ENCODE measurements at regions not wholly inside any gene's neighbourhood (a gene's known extent, or its start where the extent isn't known, plus 50 kb on each side); places are given as distances from the start of the nearest gene placed in this dataset.

DNA sequence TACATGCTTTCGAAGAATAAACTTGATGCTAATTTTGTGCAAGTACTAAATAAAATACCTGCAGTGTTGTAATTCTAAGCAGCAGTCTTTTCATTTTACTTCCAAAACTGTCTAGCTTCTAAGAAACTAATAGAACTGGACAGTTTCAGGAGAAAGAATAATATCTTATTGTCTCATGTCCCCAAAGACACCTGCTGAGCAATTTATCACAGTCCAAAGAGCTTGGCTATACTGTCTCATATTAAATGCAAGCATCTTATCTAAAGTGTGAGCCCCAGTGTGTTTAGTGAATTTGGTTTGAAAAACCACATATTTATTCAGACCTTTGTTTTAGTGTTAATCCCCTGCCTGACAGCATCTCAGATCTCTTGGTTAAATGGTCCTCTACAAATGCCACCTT, 374.3 kb downstream of the TMX3 start:
- no peak for DNase-seq

DNA sequence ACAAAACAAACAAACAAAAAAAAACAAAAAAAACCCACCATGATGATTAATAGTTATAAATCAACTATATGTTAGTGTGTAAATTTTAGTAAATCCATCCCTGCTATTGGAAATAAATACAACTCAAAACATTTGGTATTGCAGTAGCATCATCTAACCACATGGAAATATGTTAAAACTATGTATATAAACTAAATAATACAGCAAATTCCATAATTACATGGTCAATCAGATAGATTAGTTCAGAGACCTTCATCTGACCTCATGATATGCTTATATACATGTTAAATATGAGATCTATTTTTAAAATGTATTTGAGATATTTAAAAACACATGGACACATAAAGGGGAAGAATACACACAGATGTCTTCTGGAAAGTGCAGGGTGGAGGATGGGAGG, 384.2 kb downstream of the TMX3 start:
- DNase-seq, result no peak

DNA sequence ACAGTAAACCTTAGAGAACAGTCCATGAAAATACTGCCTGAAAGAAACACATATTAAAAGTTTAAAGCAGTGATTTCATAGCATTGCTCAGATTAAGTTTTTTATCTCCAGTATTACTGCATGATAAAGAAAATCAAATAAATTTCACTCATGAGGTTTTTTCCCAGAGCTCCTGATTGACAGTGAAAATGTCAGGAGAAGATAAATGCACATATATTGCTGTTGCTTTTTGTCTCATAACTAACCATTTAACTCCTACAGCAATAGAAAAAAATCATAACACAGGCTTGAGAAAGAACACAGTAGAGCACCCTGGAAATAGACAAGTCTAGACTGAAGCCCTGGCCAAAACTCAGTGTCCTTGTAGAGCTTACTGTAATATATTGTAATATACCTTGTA, 391.0 kb downstream of the TMX3 start:
- DNase-seq, result no peak

DNA sequence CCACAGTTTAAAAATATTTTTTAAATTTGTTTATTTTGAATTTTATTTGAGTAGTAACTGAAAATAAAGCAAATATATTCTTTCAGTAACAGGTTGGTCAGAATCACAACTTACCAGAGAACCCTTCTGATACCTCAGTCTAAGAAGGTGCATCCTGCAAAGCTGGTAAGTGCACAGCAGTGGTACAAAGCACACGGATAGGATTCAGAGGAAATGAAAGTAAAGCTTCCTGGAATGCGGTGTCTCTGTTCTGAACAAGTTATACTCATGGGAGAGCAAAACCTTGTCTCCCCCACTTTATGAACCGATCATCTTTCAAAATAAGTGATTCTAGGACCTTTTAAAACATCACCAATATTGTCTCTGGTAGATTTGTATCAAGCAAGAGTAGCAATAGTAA, 398.3 kb downstream of the TMX3 start:
- no peak for DNase-seq

DNA sequence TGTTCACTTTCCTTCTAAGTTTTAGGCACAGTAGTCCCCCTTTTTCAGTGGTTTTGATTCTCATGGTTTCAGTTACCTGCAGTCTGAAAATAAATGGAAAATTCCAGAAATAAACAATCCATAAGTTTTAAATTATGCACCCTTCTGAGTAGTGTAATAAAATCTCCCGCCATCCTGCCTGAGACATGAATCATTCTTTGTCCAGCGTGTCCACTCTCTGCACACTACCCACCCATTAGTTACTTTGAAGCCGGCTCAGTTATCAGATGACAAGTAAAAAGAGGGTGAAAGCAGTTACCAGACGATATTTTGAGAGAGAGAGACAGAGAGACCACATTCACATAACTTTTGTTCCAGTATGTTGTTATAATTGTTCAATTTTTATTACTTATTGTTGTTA, 400.5 kb downstream of the TMX3 start:
- DNase-seq, result no peak

DNA sequence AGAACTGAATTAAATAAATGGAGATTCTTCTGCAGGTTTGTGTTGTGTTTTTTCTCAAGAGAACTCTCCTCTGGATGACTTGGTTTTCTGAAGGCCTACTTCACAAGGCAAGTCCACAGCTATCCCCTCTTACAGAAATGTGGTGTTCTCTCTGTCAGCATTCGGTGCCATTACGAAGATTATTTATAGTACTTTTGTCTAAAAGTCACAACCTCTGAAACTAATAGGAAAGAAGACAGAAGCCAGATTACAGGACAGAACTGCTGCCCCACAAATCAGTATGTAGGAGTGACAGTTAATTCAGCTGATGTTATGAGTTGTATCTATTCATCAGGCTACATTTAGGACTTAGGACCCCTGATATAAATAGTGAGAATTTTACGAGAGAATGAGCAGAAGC, 413.5 kb downstream of the TMX3 start:
- no peak for DNase-seq

DNA sequence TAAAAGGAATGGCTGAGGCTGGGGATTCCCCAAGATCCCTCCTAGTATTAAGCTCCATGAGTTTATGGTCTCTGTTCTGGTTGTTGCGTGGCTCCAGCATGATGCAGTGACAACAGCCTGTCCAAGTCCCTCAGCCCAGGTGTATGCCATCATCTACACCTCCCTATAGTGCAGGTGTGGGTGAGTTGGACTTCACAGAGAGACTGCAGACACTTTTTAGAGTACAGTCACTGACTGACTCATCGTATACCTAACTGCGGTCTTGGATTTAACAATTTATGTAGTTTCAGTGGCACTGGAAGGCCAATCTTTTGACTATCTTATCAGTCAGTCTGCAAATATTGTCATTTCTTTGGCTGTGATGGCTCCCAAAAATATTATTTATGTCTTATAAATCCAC, 415.0 kb downstream of the TMX3 start:
- DNase-seq, result no peak

DNA sequence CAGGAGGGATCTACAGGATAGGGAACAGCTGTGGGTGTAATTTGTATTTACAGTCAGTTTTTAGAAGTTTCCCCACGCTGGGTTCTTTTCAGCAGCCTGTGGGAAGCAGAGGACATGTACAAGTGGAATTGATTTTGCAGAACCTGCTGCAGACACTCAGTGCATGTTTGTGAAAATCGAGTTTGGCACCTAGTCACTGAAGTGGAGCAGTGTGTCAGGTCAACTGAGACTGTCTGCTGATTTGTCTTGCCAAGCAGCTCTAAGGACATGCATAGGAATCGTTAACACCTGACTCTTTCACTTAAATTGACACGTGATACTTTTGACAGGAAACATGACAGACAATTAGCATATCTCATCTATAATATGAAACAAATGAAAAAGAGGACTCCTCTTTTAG, 416.6 kb downstream of the TMX3 start:
- DNase-seq, result no peak

DNA sequence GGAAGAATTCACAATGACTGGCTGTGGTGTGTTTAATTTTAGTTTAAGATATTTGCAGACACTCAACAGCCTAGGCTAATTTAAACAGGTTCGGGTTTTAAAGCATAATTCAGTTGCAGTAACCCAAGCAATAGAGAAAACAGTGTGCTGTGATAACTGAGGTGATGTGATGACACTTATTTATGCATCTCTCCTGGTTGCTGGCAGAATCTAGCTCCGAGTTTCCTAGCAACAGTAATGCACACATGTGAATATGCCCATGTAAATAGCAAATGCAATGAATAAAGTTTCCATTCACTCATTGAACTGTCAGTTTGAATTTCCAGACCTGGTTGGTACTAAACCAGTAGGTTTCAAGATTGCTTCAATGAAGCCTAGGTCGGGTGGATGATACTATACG, 426.5 kb downstream of the TMX3 start:
- DNase-seq, result no peak

DNA sequence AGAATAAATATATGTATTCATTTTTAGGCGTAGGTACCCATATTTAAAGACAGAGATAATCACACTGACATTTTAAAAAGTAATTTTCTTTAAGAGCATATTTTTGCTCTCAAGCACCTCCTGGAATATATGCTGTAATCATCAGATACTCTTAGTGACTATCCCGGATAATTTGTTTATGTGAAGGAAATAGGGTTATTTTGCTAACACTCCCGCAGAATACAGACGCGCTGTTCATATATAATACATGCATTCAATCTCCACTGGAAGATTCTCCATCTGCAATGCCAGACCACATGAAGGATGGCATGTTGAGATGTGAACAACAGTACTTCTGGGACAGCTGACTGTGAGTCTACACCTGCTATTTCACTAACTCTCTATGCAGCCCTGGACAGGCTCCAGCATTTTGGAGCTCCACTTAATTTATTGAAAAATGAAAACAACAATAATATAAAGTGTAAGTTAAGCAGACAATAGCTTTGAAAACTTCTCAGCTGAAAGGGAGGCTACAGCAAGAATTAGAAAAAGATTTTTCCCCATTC, 430.6 kb downstream of the TMX3 start:
- DNase-seq, result no peak

DNA sequence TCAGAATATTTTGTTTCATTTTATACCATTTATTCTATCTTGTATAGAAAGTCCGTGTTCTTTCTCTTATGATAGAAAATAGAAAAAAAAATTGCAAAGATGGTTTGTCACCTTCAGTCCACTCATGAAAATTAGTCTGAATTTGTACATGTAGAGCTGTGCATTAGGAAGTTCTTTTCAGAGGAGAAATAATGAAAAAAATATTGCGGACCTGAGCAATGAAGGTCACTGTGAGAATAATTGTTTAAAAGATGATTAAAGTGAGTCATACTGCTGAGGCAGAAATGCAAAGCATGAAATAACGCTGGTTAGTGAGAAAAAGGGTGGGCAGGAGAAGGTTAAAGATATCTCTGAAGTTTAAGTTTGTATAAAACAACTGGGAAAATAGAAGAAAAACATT, 431.1 kb downstream of the TMX3 start:
- DNase-seq, result no peak

DNA sequence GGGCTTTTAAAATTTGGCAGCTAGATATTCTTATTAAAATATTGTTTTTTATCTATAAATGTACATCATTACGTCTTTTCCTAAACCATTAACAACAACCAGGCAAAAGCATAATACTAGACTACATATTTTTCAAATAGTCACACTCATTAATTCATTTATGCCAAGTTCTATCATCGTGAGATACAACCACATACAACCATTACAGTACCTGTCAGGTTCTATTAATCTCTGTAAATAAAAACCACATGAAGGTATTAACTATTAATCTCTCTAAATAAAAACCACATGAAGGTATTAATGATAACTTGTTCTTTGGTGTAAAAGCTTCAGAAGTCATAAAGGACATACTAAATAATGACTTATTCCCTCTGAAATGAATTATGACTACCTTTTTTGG, 432.7 kb downstream of the TMX3 start:
- no peak for DNase-seq

DNA sequence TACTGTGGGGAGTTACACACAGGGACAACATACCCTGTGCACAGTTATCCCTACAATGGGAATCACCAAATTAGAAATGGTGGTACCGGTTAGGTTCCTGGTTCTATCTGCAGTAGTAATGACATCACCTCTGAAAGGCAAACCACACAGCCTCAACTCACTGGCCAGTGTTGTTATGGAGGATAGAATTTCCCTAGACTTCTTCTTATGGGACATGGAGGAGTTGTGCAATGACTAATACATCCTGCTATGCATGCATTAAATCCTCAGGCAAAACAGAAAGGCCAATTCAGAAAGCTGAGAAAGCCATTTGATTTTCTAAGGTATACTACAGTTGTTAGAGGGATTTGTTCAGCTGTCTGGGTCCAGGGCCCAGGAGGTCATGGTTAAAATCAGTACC, 439.3 kb downstream of the TMX3 start:
- DNase-seq, result no peak

DNA sequence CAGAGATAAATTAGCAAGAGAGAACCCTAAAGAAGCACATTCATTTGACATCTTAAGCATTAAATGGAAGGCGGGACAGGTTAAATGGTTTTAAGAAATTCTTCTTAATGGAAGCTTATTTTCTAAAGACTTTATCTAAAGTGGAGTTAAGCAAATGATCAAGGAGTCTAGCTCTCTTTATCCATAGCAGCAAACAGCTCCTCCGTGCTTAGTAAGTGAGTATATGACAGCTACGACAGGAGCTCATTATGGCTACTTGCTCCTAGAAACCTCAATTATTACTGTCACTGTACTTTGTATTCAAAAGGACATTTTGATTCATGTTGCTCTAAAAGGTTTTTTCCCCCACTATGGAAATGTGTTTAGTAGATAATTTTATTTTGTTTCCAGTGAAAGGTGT, 444.9 kb downstream of the TMX3 start:
- DNase-seq, result no peak

DNA sequence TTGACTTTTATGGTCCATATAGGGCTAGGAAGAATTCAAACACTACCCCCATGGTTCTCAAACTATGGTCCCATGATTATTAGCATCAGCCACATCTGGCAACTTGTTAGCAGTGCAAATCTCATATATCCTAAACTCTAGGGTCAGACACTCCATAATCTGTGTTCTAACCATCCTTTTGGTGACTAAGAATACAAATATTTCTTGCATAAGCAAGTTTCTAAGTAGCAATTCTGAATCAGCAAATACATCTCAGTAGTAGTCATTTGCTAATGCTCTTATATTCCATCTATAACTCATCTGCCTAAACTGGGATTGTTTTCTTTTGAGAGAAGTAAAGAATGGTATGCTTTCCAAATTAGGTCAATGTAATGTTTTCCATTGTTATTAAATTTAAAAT, 447.3 kb downstream of the TMX3 start:
- no peak for DNase-seq

DNA sequence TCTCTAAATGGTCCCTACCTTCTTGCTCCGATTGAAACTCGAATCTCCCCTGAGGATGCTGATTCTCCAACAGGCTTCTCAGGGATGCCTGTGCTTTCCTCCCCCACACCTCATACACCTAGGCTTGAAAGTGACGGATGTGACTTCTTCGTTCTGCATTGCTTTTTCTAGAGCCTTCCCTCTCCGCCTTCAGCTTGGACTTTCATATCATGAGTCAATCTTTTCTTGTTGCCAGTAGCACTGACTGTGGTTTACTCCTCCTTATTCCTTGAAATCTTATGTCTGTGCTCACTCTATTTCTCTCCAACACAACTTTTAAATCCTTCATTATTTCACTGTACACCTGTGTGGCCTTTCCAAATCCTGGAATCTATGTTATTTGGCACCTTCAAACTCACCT, 451.4 kb downstream of the TMX3 start:
- no peak for DNase-seq

DNA sequence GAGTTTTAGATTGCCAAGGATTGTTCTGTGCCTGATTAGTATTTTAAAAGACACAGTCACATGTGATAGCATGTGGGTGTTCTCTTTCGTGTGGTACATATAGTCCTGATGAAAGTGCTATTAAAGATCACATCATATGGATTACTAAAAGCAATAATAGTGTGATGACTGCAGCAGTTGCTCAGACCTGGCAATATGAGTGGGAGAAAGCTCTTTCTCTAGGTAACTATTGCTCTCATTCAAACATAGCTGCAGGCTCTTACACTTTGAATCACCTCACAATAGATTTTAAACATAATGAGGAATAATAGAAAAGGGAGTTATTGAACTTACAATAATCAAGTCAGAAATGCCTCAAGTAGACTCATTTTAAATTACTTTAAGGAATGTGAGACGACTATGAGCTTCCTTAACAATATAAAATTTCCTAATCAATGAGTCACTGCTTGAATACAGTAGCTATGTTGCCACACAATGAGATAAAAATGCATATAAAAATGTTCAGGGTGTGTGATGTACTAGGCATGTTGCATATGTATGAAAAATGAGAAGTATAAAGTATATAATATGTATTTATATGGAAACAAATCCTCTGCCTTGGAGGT, 452.1 kb downstream of the TMX3 start:
- DNase-seq, result no peak

DNA sequence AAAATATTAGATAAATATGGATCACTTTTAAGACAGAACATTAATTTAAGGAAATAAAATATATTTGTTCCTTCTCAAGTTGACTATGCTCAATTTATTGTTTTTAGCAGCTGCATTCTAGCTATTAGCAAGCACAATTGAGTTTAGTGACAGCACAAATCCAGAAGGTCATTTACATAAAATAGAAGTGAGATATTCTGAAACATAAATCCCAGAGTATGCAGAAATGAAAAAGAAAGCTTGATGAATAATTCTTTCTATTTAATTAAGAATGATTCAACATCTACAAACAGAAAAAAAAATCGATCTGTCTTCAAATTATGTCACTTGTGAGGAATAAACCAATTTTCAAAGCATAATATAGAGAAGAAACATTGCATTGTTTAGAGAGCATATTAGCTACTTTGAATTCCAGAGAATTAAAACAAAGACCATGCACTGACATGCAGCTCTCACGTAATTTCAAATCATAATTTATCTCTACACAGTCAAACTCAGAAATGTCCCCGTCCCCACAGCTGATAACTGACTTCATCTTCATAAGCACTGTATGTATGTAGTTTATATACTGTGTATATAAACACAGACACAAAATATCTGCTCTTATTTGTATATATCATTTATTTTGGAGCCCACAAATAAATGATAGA, 458.4 kb downstream of the TMX3 start:
- no peak for DNase-seq

DNA sequence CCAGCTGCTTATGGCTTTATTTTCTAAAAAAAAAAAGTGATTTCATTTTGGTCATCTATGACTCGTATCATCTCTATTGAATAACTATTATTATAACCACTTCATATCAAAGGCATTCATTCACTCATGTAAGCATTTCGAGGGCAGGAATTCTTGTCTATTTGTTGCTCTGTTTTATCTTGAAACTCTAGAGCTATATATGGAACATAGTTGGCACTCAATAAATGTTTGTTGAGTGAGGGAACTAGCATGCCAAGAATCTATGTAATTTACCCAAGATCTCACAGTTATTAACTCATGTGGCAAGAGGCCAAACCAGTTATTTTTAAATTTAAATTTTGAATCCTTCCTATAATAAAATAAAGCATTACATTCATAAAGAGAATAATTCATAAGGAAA, 470.1 kb downstream of the TMX3 start:
- no peak for DNase-seq

DNA sequence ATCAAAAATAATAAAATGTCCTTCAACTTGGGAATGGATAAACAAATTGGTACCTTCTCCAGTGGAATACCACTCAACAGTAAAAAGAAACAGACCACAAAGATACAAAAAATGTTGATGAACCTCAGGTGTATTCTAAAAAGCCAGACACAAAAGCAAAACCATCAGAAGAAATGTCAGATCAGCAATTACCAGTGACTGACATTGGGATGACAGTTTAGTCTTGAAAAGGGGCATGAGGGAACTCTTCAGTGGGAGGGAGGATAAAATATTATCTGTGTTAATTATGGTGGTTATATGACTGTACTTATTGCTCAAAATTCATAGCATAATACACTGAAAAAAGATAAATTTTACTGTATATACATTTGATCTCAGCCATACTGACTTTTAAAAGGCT, 473.0 kb downstream of the TMX3 start:
- no peak for DNase-seq

DNA sequence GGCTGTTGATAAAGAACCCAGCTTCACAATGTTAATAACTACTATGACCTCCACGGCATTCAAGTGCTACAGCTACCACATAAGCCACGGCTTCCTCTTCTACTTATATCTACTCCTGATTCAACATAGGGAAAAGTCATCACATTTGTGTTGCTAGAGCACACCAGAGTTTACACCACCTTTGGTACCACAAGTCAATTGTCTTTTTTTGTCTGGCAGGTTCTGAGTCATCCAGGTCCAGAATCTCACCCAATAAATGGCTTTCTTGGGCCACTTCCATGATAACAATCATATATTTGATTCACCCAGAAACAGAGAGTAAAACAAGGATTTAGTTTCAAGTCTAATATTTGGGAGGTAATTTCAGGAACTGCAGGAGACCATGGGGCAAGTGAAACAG, 480.2 kb downstream of the TMX3 start:
- no peak for DNase-seq

DNA sequence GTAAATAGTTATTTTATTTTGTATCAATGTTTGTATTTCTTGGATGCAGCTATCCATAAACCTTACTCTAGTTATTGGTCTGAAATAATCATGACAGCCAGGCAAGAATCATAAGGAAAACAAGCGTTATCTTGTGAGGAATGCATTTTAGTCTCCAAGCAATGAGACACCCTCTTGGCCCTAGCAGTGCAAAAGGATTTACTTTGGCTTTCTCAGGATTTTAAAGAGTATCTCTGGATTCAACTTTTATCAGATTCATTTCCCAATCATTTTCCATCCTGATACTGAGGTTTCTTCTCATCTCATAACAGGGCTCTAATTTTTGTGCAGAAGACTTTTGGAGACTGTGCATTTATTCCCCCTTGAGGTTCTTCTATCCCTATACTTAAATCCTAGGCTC, 480.8 kb downstream of the TMX3 start:
- no peak for DNase-seq

DNA sequence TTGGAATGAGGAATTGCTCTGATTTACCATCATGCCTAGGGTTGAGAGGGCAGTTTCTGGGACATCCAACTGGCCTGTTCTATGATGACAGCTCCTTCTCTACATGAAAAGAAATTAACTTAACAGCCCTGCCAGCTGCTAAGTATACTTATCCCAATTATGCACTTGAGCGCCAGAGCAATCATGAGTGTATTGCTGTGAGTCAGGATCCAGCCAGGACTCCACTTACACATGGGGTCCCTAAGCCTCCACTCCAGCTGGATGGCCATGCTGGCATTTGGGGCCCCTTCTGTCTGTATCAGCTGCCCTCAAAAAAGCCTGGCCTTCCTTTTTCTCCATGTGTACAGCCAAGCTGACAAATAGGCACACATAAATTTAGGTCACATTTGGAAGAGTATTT, 481.9 kb downstream of the TMX3 start:
- no peak for DNase-seq

DNA sequence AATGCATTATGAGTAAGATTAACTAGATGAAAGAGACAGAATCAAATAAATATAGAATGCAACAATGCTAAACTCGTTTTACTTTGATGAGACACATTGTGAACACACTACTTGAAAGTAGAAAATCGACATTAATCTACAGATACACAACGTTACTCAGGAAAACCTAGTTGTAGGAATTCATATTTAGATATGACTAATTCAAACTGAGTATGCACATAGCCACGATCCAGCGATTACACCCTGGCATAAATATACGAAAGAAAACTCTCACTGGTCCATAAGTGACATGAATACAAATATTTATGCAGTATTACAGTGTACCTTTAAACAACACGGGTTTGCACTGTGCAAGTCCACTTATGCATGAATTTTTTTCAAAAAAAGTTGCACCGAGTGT, 485.6 kb downstream of the TMX3 start:
- DNase-seq, result no peak
